ENCODE measurements at regions not wholly inside any gene's neighbourhood (a gene's known extent, or its start where the extent isn't known, plus 50 kb on each side); places are given as distances from the start of the nearest gene placed in this dataset.

DNA sequence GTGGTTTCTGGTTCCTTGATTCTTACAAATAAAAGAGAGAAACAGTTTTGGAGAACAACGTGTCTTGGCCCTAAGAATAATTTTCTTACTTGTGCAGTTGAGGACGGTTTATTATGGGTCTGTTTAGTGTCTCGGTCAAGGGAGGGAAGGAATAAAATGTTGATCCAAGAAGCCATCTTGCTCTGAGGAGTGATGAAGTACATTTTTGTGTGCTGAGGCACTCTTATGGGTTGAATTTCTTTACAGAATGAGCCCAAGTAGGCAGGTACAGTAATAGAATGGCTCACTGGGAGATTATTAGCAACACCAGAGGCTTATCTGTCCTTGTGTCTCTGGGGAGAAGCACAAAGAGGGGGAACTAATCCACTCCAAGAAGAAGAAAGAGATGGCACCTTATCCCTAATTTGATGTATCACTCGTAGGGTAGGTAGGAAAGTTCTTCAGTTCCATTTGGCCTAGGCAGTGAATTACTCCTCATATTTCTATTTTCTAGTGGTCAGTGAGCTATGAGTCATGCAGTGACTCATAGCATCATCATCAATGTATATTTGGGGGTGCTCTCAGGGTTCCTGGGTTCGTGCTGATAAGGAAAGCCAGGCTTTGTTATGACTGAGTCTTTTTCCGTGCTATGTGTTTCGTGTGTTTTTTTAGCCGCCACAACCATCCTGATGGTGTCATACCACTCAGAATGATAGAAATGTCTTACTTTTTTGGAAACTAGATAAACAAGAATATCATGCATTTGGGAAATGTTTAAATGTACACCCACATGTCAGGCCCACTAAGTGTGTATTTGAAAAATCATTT is 250.1 kb upstream of the CTAGE1 start:
- no peak for DNase-seq (ENCODE audit: low read depth in 1 of 2, low spot score in 1 of 2)
- in situ Hi-C loops (cut with HindIII; ENCODE audit: low pct_unique_long_range_greater_than_20kb, low sequenced_read_pairs) = no loop called here
- no peak for TF ChIP-seq JUND (IDR thresholded peaks at IDR 0.05; ENCODE audit: low read depth)

DNA sequence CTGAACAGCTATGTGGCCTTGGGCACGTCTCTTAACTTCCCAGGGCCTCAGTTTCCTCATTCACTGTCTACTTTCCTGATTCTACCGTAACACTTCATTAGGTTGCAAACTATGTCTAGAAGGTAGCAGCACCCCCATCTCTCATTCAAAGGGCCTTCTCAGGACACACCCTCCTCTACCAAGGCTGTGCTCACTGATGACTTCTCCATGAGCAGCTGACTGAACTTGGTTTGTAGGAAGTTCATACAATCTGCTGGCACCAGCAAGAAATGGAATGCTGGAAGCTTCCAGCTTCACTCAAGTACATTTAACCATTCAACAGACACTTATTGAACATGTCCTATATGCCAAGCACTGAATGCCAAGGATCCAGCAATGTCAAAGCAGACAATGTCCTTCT is 250.8 kb upstream of the CTAGE1 start:
- in situ Hi-C loops (cut with HindIII; ENCODE audit: low pct_unique_long_range_greater_than_20kb, low sequenced_read_pairs) = no loop called here
- no peak for TF ChIP-seq JUND (IDR thresholded peaks at IDR 0.05; ENCODE audit: low read depth)
- DNase-seq (ENCODE audit: low read depth in 1 of 2, low spot score in 1 of 2) = no peak

DNA sequence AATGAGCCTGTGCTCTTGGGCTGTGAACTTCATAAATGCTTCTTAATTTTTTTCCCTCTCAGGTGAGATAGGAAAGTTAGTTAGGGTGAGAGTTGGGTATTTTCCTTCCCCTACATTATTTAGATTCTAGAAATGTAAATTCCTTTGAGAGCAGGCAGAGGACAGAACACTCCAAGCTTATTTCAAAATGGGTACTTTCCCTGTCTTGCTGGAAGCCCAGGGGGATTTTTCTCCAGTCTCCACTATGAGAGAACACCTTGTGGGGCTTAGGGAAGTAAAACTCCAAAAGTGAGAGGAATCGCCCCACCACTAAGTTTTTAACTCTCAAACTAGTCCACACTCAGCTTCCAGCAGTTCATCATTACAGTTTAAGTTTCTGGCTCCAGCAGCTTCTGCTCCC is 253.2 kb upstream of the CTAGE1 start:
- no peak for TF ChIP-seq JUND (IDR thresholded peaks at IDR 0.05; ENCODE audit: low read depth)
- DNase-seq (ENCODE audit: low read depth in 1 of 2, low spot score in 1 of 2) = no peak
- in situ Hi-C loops (cut with HindIII; ENCODE audit: low pct_unique_long_range_greater_than_20kb, low sequenced_read_pairs) = no loop called here

DNA sequence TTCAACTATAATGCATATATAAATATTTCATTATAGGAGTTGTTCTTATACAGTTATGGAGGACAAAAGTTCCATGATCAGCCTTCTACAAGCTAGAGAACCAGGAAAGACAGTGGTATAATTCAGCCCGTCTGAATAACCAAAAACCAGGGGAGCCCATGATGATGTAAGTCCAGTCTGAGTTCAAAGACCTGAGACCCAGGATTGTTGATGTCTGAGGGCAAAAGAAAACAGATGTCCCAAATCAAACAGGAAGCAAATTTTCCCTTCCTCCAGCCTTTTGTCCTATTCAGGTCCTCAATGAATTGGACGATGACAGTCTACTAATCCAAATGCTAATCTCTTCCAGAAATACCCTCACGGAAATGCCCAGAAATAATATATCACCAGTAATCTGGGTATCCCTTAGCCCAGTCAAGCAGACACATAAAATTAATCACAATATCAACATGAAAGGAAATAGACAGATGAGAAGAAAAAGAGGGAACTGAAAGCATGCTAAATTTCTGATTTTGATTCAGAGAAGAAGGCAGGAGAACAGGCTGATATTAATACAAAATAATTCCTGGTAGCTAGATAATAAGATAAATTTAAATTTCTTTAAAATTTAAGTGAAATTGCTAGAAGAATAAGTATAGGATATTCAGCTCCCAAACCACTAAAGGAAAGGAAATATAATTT is 255.6 kb upstream of the CTAGE1 start:
- in situ Hi-C loops (cut with HindIII; ENCODE audit: low pct_unique_long_range_greater_than_20kb, low sequenced_read_pairs) = no loop called here
- TF ChIP-seq JUND (IDR thresholded peaks at IDR 0.05; ENCODE audit: low read depth) = no peak
- no peak for DNase-seq (ENCODE audit: low read depth in 1 of 2, low spot score in 1 of 2)

DNA sequence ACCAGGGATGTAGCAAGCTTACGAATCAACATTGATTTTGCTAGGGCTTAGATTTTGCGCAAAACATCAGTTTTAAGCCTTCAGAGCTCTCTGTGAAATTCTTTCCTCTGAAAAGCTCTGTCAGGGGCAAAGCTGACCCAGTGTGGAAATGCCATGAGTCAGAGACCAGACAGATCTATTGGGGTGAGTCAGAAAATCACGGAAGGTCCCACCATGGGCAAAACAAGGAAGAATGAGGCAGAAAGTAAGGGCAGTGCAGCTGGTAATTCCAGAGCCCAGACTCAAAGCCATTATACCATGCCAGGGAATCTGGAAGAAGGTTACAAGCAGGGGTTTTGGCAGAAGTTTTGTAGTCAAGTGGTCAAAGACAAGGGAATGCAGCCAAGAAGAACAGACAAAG is 256.6 kb upstream of the CTAGE1 start:
- in situ Hi-C loops (cut with HindIII; ENCODE audit: low pct_unique_long_range_greater_than_20kb, low sequenced_read_pairs) = no loop called here
- no peak for DNase-seq (ENCODE audit: low read depth in 1 of 2, low spot score in 1 of 2)
- no peak for TF ChIP-seq JUND (IDR thresholded peaks at IDR 0.05; ENCODE audit: low read depth)

DNA sequence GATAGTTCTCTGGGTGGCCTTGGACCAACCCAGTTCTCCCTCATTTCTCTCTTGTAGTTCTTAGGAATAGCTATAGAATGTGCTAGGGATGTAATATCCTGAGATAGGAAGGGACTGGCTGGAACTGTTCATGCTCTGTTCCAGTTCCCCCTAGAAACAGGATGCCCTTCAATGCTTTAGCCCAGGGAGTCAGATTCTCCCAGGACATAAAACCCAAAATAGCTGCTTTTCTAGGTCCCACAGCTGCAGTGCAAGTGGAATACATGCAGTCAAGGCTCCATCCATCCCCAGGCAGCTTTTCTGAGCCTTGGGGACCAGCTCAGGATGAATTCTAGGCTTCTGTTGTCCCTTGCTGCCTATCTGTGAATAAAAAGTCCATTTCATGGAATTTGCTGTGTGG is 257.3 kb upstream of the CTAGE1 start:
- no peak for TF ChIP-seq JUND (IDR thresholded peaks at IDR 0.05; ENCODE audit: low read depth)
- in situ Hi-C loops (cut with HindIII; ENCODE audit: low pct_unique_long_range_greater_than_20kb, low sequenced_read_pairs) = no loop called here
- DNase-seq (ENCODE audit: low read depth in 1 of 2, low spot score in 1 of 2) = no peak

DNA sequence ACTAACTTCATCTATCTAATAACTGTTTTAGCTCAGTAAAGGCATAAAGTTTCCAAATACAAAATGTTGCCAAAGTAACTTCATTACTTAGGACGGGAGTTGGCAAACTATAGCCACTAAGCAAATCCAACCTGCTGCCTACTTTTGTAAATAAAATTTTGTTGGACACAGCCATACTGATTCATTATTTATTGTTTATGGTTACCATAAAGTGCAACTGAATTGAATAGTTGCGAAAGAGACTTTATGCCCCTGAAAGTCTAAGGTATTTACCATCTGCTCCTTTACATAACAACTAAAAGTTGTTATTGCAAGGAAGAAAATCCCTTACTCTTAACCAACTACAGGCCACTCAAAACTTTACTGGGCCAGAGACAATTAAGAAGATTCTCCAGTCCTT is 256.7 kb upstream of the RBBP8 start:
- in situ Hi-C loops (cut with HindIII; ENCODE audit: low pct_unique_long_range_greater_than_20kb, low sequenced_read_pairs) = no loop called here

DNA sequence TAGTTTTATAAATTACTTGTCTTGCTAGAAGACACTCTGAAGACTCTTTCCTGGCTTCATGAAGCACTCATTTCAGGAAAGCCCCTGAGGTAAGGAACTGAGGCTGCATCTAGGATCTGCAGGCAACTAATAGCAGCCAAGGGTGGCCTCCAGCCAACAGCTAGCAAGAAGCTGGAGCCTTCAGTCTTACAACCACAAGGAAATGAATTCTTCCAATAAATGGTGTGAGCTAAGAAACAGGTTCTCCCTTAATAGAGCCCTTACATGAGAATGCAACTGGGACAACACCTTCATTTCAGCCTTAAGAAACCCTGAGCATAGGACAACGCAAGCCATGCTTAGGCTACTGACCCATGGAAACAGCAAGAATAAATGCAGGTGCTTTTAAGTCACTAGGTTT is 254.6 kb upstream of the RBBP8 start:
- in situ Hi-C loops (cut with HindIII; ENCODE audit: low pct_unique_long_range_greater_than_20kb, low sequenced_read_pairs) = no loop called here
- peak in 1 of 2 experiments; percentile 16 for DNase-seq (ENCODE audit: low read depth in 1 of 2, low spot score in 1 of 2)
- TF ChIP-seq JUND (IDR thresholded peaks at IDR 0.05; ENCODE audit: low read depth) = no peak

More for the DNA sequence above, 256.7 kb upstream of the RBBP8 start:
- no peak for DNase-seq (ENCODE audit: low read depth in 1 of 2, low spot score in 1 of 2)
- TF ChIP-seq JUND (IDR thresholded peaks at IDR 0.05; ENCODE audit: low read depth) = no peak

DNA sequence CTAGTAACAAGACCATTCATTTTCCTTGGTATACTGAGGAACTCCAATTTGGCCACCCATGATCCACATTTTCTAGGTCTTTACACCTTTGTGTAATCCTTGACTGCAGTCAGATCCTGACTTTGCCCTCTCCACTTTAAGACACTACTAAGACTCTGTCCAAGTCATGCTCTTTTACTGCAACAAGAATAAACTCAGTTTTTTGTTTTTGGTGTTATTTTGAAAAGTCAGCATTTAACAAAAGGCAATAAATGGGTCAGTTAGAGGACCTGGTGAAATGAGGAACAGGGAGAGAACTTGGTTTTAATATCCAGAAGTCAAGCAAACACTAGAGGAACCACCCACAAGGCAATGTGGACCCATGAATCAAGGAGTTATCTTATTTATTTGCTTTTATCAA is 252.2 kb upstream of the RBBP8 start:
- DNase-seq (ENCODE audit: low read depth in 1 of 2, low spot score in 1 of 2) = no peak
- in situ Hi-C loops (cut with HindIII; ENCODE audit: low pct_unique_long_range_greater_than_20kb, low sequenced_read_pairs) = no loop called here
- TF ChIP-seq JUND (IDR thresholded peaks at IDR 0.05; ENCODE audit: low read depth) = no peak

DNA sequence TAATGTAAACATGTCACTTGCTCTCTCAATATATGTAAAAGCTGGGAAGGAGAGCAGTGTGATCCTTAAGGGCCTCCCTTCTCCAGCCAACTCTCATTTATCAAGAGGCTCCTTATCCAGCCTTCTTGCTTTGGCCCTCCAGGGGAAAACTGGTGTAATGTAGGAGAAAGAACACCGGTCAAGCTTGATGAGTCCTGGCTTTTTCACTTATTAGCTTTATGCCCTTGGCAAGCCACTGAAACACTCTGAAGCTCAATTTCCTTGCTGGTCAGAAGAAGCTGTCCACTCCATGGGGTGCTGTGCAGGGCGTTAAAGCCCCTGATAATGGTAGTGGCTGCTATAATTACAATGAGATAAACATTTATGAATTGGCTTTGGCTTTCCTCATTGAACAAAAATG is 251.2 kb upstream of the RBBP8 start:
- in situ Hi-C loops (cut with HindIII; ENCODE audit: low pct_unique_long_range_greater_than_20kb, low sequenced_read_pairs) = no loop called here
- DNase-seq (ENCODE audit: low read depth in 1 of 2, low spot score in 1 of 2) = no peak
- no peak for TF ChIP-seq JUND (IDR thresholded peaks at IDR 0.05; ENCODE audit: low read depth)

DNA sequence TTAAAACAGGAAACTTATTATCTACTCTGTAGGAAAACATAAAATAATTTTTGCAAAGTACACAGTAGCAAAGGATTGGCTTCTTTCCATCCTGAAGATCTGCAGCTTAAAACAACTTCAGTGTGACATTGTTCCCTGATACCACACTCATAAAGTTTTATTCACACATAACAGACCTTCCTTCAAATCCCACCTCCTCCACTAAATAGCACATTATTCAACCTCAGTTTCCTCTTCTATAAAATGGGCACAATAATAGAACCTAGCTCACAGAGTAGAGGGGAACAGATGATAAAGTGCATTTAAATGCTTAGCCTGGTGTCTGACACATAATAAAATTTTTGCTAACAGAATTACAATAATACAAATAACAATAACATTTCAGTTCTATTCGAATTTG is 250.4 kb upstream of the RBBP8 start:
- in situ Hi-C loops (cut with HindIII; ENCODE audit: low pct_unique_long_range_greater_than_20kb, low sequenced_read_pairs) = no loop called here
- DNase-seq (ENCODE audit: low read depth in 1 of 2, low spot score in 1 of 2) = no peak
- TF ChIP-seq JUND (IDR thresholded peaks at IDR 0.05; ENCODE audit: low read depth) = no peak

DNA sequence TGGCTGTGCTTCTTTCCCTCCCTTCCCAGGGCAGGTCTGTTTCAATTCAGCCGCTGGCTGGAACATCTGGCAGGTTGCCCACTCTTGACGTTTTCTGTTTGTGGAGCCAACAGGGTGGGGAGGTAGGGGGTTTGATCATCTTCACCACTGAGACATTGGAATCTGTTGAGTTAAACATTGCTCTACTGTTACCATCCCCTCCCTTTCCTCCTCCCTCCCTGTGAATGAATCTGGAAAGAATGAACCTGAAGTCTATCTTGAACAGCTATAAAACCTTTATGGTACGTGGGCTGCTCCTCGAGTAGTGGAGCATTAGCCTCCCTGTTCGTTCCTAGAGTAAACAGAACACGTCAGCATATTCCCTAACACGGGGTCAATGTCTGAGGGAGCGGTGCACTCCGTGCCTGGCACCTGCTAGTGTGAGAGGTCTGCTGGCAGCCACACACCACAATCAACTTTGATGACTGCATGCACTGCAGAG is 249.9 kb upstream of the RBBP8 start:
- no peak for TF ChIP-seq JUND (IDR thresholded peaks at IDR 0.05; ENCODE audit: low read depth)
- in situ Hi-C loops (cut with HindIII; ENCODE audit: low pct_unique_long_range_greater_than_20kb, low sequenced_read_pairs) = no loop called here
- peak in 1 of 2 experiments; percentile 15 for DNase-seq (ENCODE audit: low read depth in 1 of 2, low spot score in 1 of 2)

DNA sequence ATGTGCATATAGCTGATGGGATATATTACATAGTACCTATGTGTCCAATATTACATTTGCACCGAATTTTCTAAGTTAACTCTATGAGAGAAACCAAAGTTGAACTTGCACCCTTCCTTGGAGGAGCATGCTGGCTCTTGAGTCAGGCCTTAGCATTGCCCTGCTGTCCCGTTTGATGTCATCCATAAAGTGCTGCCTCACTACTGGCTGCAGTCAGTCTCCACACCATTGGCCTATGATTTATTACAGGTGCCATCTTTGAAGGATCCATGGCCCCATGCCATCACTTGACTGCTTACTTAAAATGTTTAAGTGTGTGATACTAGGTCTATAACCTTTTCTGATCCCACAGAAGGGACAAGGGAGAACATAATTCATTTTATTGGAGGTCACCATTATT is 249.3 kb upstream of the RBBP8 start:
- TF ChIP-seq JUND (IDR thresholded peaks at IDR 0.05; ENCODE audit: low read depth) = no peak
- no peak for DNase-seq (ENCODE audit: low read depth in 1 of 2, low spot score in 1 of 2)
- in situ Hi-C loops (cut with HindIII; ENCODE audit: low pct_unique_long_range_greater_than_20kb, low sequenced_read_pairs) = no loop called here

Data from T47D (cell line).